Transverse colon (tissue), 4 donors: ENCODE measurements at regions not wholly inside any gene's neighbourhood (a gene's known extent, or its start where the extent isn't known, plus 50 kb on each side); places are given as distances from the start of the nearest gene placed in this dataset.

Experiments used
- DNase-seq: peaks from one replicate; pipeline ENCODE4 v3.0.0-alpha.2; 2019
- H3K27ac ChIP-seq, 4 donors: fragments of 200-600 bp; sonication (generic); 2 replicates each; pipeline ENCODE4 v1.5.1; 2016 to 2018; ENCODE audit warnings: inconsistent platforms in 4 of 4
- H3K27me3 ChIP-seq: fragments of 200-600 bp; sonication (generic); 2 replicates; pipeline ENCODE4 v1.5.1; 2017; ENCODE audit warnings: inconsistent platforms
- H3K36me3 ChIP-seq, 4 donors: fragments of 200-600 bp; sonication (generic); 2 replicates each; pipeline ENCODE4 v1.5.1; 2017 to 2019; ENCODE audit warnings: inconsistent platforms in 4 of 4
- H3K4me1 ChIP-seq, 4 donors: fragments of 200-600 bp; sonication (generic); 2 replicates each; pipeline ENCODE4 v1.5.1; 2017 to 2020; ENCODE audit warnings: inconsistent platforms in 4 of 4
- H3K4me3 ChIP-seq, 4 donors: fragments of 200-600 bp; sonication (generic); 1 replicate in 1 of 4; 2 replicates in 3 of 4; pipeline versions ENCODE4 v1.5.1 to v1.6.1; 2017 to 2019; ENCODE audit warnings: inconsistent platforms in 4 of 4
- H3K9me3 ChIP-seq, 2 donors: fragments of 200-600 bp; sonication (generic); 2 replicates each; pipeline ENCODE4 v1.5.1; 2017 to 2019; ENCODE audit warnings: inconsistent platforms in 2 of 2
- EP300 ChIP-seq: sonication (generic); formaldehyde crosslinking; IDR thresholded peaks from one replicate; pipeline ENCODE4 v1.6.1; 2017; ENCODE audit warnings: antibody characterized with exemption, low read depth
- POLR2A ChIP-seq: fragments of 450-650 bp; IDR thresholded peaks from one replicate; pipeline ENCODE4 v1.6.1; 2016; ENCODE audit warnings: antibody characterized with exemption, mild to moderate bottlenecking, moderate library complexity
- POLR2AphosphoS5 ChIP-seq, 3 donors: sonication (generic); formaldehyde crosslinking; IDR thresholded peaks; one replicate each; pipeline ENCODE4 v1.6.1; 2016; ENCODE audit warnings: antibody characterized with exemption in 3 of 3
- WGBS, 2 donors: methylation state at CpG; one replicate each; pipeline ENCODE4 v1.1.5; 2018; ENCODE audit warnings: low coverage in 1 of 2; 5-methylcytosine and 5-hydroxymethylcytosine counted together
- in situ Hi-C, 4 donors: fragments of 200-750 bp; cut with MboI; loops; one replicate each; pipeline versions ENCODE4 v1.15.0 to v1.15.1; 2017; ENCODE audit warnings: low sequenced_read_pairs in 3 of 4, low pct_ligation_motif_present in 1 of 4, low pct_unique_long_range_greater_than_20kb in 1 of 4
- intact Hi-C: fragments of 100-400 bp; cut with DNase I; formaldehyde crosslinking; loops from one replicate; pipeline ENCODE4 v1.15.1; 2023; ENCODE audit warnings: low total_unique reads
- TF ChIP-seq, protein P1 (sequence below), 5 experiments: fragments of 200-600 bp in 3 of 5; fragments of 450-650 bp in 2 of 5; sonication (generic) in 3 of 5; IDR thresholded peaks; 1 replicate in 2 of 5; 2 replicates in 3 of 5; pipeline ENCODE4 v1.5.1; 2016 to 2017; ENCODE audit warnings: antibody characterized with exemption in 5 of 5, inconsistent platforms in 3 of 5, mild to moderate bottlenecking in 2 of 5, moderate library complexity in 1 of 5

DNA sequence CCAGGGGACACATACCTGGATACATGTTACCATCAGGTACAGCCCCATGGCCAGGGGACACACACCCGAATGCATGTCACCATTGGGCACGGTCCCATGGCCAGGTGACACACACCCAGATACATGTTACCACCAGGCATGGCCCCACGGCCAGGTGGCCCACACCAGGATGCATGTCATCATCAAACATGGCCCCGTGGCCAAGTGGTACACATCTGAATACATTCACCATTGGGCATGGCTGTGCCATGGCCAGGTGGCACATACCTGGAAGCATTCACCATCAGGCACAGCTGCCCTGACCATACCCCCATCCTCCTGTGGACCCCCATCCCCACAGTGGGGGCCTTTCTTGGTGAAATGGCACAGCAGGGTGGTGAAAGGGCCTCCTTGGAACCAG, 97.6 kb downstream of the RBFOX3 start:
- in situ Hi-C loops: no loop called here
- Histone ChIP-seq H3K27ac (no peak overlapping the region), H3K9me3 (no peaks in the 10 kb centered on the region), H3K4me3 (no peak overlapping the region), H3K36me3 (no peaks in the 10 kb centered on the region), H3K4me1 (no peaks in the 10 kb centered on the region), H3K27me3 (no peaks in the 10 kb centered on the region)
- no peak for DNase-seq
- 92% methylated on average over 4 of the region's 4 CpGs; no CpG with 5 or more reads in 1 of the 2 donors for WGBS, 2 donors
- intact Hi-C loops: no loop called here
- TF ChIP-seq, protein P1, sequence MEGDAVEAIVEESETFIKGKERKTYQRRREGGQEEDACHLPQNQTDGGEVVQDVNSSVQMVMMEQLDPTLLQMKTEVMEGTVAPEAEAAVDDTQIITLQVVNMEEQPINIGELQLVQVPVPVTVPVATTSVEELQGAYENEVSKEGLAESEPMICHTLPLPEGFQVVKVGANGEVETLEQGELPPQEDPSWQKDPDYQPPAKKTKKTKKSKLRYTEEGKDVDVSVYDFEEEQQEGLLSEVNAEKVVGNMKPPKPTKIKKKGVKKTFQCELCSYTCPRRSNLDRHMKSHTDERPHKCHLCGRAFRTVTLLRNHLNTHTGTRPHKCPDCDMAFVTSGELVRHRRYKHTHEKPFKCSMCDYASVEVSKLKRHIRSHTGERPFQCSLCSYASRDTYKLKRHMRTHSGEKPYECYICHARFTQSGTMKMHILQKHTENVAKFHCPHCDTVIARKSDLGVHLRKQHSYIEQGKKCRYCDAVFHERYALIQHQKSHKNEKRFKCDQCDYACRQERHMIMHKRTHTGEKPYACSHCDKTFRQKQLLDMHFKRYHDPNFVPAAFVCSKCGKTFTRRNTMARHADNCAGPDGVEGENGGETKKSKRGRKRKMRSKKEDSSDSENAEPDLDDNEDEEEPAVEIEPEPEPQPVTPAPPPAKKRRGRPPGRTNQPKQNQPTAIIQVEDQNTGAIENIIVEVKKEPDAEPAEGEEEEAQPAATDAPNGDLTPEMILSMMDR (IDR thresholded peaks at IDR 0.05): no peak

DNA sequence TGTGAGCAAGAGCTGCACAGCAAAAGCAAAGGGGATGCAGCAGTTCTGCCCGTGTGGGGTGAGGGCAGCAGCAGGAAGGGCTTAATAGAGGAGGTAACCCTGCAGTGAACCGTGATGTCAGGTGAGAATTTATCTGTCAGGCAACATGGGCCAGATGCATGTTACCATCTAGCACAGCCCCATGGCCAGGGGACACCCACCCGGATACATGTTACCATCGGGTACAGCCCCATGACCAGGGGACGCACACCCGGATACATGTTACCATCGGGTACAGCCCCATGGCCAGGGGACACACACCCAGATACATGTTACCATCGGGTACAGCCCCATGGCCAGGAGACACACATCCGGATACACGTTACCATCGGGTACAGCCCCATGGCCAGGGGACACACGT, 99.4 kb downstream of the RBFOX3 start:
- 83% methylated on average over 12 of the region's 12 CpGs; no CpG with 5 or more reads in 1 of the 2 donors for WGBS, 2 donors
- in situ Hi-C loops (no loop called here), intact Hi-C loops (no loop called here)
- H3K27me3 ChIP-seq: no peaks in the 10 kb centered on the region
- H3K4me3 ChIP-seq: no peak overlapping the region
- TF ChIP-seq, protein P1 (IDR thresholded peaks at IDR 0.05): no peak
- no peak for TF ChIP-seq EP300
- no peak for TF ChIP-seq POLR2AphosphoS5 (IDR thresholded peaks at IDR 0.05)
- no peak for TF ChIP-seq POLR2A
- no peaks in the 10 kb centered on the region for H3K9me3 ChIP-seq
- no peaks in the 10 kb centered on the region for H3K4me1 ChIP-seq
- H3K36me3 ChIP-seq: no peaks in the 10 kb centered on the region
- DNase-seq: no peak
- H3K27ac ChIP-seq: no peak overlapping the region

DNA sequence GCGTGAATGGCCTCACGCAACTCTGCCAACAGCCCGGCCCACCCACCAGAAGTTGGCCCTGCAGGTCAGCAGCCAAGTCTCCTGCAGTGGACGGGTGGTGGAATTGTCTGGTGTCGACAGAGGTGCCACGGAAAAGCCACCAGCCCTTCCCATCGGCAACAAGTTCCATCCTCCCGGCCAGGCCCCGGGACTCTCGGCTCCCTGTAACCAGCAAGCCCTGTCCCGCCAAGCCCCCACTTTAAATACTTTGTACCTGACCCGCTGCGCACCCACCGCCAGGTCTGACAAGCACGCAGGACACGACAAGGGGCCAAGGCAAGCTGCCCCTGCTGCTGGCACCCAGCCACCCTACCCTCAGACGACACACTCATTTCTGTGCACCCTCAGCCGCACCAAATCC, 100.8 kb downstream of the RBFOX3 start:
- no peaks in the 10 kb centered on the region for H3K4me1 ChIP-seq
- in situ Hi-C loops (no loop called here), intact Hi-C loops (no loop called here)
- no peaks in the 10 kb centered on the region for H3K36me3 ChIP-seq
- WGBS, 2 donors: 85% methylated on average over 18 of the region's 18 CpGs; no CpG with 5 or more reads in 1 of the 2 donors
- no peaks in the 10 kb centered on the region for H3K9me3 ChIP-seq
- H3K4me3 ChIP-seq: no peak overlapping the region
- H3K27me3 ChIP-seq: no peaks in the 10 kb centered on the region
- TF ChIP-seq POLR2A: no peak
- TF ChIP-seq, protein P1 (IDR thresholded peaks at IDR 0.05): no peak
- TF ChIP-seq POLR2AphosphoS5 (IDR thresholded peaks at IDR 0.05): no peak
- no peak for TF ChIP-seq EP300
- no peak for DNase-seq
- no peak overlapping the region for H3K27ac ChIP-seq

GRCh38 chr17:79509490-79509889, 101.4 kb downstream of the RBFOX3 start:
- WGBS, 2 donors: 67% methylated on average over 11 of the region's 14 CpGs; no CpG with 5 or more reads in 1 of the 2 donors
- intact Hi-C loops: no loop called here
- Histone ChIP-seq H3K4me1 (no peaks in the 10 kb centered on the region), H3K4me3 (no peak overlapping the region), H3K9me3 (no peaks in the 10 kb centered on the region), H3K27me3 (no peaks in the 10 kb centered on the region), H3K36me3 (no peaks in the 10 kb centered on the region), H3K27ac (no peak overlapping the region)
- DNase-seq: no peak
- TF ChIP-seq EP300: no peak
- TF ChIP-seq, protein P1 (IDR thresholded peaks at IDR 0.05): no peak
- TF ChIP-seq POLR2AphosphoS5 (IDR thresholded peaks at IDR 0.05): no peak
- no peak for TF ChIP-seq POLR2A
- in situ Hi-C loops: no loop called here
